NCI-H526 treated with DMSO at 0.1 percent for 48 hours (cell line): ENCODE measurements at regions not wholly inside any gene's neighbourhood (a gene's known extent, or its start where the extent isn't known, plus 50 kb on each side); places are given as distances from the start of the nearest gene placed in this dataset.

Experiments
- DNase-seq: peaks from one replicate; lab custom pipeline; 2025; lab: John Stamatoyannopoulos, UW

DNA sequence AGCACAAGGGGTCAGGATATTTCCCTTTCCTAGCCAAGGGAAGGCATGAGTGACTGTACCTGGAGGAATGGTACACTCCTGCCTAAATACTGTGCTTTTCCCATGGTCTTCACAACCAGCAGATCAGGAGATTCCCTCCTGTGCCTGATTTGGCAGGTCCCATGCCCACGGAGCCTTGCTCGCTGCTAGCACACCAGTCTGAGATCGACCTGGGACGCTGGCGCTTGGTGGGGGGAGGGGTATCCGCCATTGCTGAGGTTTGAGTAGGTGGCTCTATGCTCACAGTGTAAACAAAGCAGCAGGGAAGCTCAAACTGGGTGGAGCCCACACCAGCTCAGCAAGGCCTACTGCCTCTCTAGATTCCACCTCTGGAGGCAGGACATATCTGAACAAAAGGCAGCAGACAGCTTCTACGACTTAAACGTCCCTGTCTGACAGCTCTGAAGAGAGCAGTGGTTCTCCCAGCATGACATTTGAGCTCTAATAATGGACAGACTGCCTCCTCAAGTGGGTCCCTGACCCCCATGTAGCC, 486.0 kb upstream of the CHRM3 start:
- no peak for DNase-seq

DNA sequence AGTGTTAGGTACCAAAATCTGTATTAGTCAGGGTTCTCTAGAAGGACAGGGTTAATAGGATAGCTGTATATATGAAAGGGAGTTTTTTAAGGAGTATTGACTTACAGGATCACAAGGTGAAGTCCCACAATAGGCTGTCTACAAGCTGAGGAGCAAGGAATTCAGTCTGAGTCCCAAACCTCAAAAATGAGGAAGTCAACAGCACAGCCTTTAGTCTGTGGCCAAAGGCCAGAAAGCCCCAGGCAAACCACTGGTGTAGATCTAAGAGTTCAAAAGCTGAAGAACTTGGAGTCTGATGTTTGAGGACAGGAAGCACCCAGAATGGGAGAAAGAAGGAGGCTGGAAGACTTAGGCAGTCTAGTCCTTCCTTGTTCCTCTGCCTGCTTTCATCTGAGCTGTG, 487.5 kb upstream of the CHRM3 start:
- DNase-seq, result no peak

DNA sequence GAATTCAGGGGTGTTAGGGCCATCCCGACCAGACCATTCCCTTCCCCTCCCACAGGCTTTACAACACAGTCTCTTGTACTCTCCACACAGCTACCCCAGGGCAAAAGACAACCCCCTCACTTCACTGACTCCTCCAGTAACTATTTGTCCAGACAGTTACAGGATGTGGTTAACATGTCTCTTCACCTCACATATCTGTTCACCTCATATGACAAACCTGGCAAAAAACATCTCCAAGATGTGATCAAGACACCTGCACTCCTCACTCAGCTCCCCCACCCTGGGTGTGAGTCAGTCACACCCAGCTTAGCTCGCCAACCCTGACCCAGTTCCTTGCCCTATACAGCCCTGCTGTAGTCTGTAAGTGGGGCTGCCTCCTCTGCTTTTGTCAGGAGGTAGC, 490.5 kb upstream of the CHRM3 start:
- no peak for DNase-seq

DNA sequence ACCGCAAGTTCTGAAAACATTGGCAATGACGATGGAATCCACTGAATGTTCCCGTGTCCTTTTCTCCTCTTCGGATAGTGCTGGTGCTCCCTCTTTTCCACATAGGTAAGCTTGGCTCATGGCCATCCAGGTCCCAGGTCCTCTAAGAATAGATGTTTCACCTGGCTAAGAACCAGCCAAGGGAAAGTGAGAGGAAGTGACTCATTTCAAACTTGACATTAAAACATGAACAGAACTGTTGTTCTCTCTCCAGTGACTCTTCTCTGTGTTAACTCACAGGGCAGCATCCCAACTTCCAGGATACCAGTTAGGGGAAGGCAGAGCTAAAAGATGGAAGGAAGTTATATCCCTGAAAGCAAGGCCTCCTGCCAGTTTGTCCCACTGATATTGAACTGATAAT, 493.8 kb upstream of the CHRM3 start:
- no peak for DNase-seq

DNA sequence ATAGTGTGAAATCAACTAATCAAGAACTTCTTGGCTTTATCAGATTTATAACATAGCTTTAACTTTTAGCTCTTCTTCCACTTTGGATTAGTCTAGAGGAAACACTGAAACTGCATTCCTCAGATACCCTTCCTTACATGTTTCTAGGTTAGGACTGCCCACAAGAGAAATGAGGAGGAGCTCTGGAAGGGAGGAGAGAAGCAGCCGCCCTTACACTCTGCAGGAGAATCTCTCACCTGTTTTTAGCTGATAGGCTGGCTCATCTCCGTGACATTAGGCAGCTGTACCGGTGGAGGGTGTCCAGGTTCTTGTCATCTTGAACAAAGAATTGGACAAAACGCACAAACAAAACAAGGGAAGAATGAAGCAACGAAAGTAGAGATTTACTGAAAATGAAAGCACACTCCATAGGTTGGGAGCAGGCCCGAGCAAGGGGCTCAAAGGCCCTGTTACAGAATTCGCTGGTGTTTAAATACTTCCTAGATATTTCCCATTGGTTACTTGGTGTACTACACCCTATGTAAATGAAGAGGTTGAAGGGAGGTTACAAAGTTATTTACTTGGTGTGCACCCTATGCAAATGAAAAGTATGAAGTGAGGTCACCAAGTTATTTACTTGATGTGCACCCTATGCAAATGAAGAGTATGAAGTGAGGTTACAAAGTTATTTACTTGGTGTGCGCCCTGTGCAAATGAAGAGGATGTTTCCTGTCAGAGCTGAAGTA, 524.9 kb upstream of the CHRM3 start:
- DNase-seq, result no peak

DNA sequence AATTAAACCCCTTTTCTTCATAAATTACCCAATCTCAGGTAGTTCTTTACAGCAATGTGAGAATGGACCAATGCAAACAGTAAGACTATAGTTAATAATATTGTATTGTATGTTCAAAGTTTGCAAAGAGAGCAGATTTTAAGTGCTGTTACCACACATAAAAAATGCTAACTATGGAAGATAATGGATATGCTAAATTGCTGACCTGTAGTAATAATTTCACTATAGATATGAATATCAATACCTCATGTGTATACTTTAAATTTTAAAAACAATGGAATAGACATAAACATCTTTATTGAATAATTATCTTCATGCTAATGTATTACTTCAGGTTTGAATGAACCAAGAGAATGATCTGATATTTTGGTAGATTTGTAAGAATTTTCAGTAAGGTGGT, 552.4 kb upstream of the CHRM3 start:
- DNase-seq, result no peak

DNA sequence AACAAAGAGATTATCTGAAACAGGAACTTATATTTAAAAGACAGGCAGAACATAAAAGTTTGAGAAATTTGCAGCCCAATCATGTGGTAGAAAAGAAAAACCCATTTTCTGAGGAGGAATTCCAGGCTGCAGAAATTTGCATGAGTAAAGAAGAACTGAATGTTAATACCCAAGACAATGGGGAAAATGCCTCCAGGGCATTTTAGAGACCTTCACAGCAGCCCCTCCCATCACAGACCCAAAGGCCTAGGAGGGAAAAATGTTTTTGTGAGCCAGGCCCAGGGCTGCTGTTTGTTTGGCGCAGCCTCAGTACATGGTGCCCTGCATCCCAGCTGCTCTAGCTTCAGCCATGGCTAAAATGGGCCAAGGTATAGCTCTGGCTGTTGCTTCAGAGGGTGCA, 554.3 kb upstream of the CHRM3 start:
- DNase-seq, result no peak

DNA sequence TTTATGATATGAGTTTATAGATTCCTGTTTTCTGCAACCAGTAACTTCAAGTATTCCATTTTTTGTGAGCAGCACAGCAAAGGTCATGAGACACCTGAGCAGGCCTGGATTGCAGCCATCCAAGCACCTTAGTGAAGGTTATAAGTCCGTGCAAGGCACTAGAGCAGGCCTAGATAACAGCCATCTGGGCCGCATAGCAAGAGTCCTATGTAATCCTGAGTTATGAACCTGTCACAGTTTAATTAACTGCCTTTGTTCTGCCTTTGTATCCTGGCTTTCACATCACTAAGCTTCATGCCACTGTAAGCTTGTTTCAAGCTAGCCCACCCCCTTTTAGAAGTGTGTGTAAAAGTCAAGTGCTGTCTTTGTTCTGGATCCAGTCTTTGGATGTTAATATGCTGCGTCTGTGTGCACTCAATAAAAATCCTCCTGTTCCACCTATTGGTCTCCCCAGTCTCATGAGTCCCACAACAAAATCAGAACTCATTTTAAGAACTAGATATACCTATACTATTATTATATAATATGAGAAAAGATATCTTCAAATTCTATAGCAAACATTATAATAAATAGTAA, 556.2 kb upstream of the CHRM3 start:
- no peak for DNase-seq

DNA sequence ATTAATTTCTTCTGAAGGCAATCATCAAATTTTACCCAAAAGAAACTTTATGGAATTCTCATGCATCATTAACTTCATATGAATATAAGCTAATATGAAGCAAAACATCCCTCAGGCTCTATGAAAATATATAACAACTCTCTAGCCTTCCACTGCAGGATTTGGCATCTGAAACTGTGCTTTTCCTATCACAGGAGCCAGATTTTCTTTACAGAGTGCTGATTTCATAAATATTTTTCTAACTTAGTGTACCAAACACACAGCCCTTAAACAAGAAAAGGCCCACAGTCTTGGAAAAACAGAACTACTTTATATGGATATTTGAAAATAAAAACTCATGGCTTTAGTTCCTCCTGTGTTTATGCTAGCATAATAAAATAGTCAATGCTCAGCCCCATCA, 559.5 kb upstream of the CHRM3 start:
- DNase-seq, result no peak

DNA sequence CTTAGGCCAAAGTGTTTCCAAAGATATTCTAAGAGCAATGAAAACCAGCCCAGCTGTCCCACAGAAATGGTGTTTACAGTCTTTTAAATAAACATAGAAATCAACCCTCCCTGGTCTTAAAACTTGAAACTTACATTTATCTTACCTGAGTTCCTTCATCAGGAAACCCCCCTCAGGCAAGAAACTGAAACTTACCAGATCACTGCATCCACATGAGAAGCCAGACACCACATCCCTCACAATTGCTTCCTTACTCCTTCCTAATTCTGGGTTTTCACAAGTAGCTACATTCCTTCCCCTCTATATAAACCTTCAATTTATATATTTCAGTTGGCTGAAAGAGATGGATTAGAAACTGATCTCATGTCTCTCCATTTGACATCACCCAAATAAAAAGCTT, 563.0 kb upstream of the CHRM3 start:
- DNase-seq, result no peak

DNA sequence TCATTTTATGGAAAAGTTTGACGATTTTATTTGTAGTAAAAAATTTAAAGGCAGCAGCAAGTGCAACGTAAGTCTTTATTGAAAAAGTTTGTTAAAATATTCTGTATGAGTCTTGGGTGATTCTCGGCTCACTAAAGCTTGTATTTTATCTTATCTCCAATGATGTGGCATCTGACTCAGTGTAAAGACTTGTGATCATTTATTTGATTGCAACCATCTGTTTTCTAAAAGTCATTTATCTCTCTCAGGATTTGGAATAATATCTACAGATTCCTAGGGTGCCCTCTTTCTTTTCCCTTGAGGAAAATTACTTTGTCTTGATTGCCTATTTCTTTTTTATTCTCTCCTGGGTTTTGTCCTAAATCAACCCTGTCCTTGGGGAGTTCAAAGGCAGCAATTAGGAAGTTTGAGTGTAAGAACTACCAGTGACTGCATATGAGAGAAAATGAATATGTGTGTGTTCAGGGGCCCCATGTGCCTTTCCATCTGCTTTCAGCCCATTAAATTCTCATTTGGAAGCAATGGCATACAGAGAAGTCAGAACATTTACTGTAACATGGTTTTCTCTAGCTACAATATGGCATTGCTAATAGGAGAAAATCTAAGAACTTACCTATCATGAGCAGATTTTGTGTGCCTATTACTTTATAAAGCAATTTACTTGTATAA, 575.0 kb upstream of the CHRM3 start:
- no peak for DNase-seq

DNA sequence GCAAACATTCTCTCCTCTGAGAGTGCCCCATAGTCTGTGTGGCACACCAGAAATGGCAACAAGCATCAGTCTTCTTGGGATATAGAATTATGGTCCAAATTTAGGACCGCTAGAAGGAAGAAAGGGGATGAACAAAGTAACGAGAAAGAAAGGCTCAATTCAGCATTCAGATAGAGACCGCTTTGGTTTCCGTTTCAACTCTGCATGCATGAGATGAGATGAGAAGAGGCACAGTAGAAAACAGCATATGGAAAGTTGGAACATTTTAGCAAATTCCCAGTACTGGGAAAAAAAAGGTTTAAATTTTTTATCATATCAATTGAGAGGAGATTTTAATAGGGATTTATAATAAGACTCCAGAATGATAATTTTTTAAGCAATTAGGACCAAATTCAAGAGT, 595.5 kb upstream of the CHRM3 start:
- DNase-seq, result no peak

DNA sequence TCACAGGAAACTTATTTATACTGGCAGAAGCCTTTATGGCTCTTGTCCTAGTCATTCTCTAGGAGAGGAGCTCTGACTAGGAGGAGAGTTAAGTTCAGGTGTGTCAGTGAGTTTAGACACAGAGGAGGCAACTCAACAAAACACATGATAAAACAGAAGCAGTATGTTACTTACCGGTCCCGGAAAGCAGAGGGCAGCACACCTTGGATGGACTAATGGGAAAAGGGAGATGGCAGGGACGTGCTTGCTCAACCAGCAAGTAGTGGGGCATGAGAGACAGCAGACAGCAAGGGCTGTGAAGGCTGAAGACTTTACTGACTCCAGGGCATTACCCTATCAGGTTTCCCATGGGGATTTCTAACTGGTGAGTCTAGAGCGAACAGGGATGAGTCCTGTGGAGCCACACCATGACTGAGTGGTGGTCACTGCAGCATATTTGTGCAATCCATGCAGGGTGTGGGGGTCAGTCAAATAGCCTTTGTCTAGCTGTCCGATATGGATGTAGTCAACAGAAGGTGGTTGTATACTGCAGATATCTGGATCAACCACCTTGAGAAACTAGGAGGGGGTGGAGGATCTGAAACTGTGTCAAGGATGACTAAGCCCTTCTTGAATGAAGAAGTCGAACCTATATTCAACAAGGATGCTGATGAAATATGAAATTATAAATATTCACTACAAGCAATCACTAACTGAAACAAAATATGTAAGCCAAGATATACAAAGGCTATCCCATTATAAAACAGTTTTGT, 596.3 kb upstream of the CHRM3 start:
- no peak for DNase-seq

DNA sequence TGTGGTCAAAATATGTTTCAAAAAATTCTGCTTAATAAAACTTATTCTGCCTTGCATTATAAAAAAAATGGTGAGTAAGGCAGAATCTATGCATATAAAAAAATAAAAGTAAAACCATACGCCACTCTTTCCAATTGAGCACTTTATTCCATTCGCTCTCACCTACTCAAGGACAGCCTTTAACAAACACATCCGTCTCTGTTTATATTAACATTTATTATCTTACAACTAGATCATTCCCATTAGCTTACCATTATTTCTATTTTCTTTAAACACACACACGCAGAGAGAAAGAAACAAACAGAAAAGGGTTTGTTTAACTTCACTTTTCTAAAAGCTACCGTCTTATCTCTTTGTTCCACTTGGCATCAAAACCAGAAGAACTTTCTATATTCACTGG, 598.9 kb upstream of the CHRM3 start:
- DNase-seq, result no peak

DNA sequence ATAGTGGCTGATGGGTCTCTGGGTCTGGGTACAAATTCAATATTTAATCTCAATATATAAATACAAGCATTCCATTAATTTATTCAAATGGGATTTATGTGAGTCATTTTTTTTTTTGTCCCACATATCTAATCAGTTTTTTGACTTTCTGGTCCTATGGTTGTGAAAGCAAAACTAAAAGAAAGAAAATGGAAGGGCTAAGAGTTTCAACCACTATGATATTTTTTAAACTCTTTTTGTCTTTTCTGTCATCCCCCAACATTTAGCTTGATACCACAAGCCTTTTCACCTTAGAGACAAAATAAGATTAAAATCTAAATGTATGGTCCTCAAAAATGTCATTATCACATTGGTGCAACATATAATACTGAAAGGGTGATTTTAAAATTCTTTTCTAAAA, 602.7 kb upstream of the CHRM3 start:
- DNase-seq, result no peak

DNA sequence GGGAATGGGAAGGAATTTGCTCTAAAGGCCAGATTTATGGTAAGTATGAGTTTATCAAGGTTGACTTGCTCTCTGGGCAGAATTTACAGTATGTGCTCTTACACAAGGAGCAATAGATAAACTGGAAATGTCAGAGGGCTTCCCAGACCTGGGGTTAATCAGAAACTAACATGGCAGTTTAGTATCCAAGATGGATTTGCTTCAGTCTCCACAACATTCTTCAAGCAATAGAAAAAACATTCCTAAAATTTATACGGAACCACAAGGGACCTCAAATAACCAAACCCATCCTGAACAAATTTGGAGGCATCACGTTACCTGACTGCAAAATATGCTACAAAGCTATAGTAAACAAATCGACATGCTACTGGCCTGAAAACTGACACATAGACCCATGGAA, 606.7 kb upstream of the CHRM3 start:
- no peak for DNase-seq

DNA sequence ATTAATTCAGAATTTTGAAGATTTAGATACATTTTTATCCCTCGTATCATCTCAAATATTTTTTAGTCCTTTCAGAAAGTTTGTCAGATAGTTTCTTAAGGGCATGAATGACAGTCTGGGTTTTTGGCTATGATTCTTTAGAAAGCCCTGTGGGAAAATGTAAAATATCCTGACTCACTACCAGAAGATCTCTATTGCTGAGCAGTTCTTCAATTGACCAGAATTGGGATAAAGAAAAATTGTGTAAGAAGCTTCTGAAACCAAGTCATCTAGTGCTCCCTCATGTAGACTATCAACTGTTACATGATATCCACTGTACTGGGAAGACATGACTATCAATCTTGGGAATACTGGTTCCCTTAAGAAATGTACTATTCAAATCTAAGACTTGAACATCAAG, 608.3 kb upstream of the CHRM3 start:
- no peak for DNase-seq

DNA sequence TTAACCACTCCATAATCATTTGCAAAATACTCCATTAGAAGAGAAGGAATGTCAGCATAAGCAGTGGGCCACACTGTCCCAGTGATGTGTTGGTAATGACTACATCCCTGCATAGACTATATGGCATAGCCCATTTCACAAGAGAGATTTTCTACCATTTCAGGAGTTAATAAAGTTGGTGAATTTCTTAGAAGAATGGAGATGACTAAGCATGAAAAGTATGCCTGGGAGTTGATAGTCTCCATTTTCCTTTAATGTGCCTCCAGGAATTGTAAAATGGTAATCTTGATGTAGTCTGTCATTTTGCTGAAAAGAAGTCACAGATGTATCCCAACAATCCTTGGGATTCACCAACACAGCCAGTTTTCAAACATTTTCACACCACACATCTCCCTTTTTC, 608.8 kb upstream of the CHRM3 start:
- DNase-seq, result no peak

DNA sequence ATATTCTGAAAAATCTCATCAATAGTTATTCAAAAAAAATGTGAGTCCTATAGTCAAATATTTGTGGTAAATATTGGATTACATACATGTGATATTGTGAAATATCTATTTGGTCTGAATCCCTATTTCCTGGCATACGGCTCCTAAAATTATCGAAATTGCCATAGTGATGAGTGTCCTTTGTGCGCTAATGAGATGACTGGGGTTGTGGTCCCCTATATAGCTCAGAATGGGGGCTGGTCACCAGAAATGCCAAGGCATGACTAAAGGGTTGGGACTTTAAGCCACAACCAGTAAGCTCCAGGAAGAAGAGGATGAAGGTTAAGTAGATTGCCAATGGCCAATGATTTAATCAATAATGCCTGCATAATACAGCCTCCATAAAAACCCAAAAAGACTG, 610.2 kb upstream of the CHRM3 start:
- DNase-seq, result no peak

DNA sequence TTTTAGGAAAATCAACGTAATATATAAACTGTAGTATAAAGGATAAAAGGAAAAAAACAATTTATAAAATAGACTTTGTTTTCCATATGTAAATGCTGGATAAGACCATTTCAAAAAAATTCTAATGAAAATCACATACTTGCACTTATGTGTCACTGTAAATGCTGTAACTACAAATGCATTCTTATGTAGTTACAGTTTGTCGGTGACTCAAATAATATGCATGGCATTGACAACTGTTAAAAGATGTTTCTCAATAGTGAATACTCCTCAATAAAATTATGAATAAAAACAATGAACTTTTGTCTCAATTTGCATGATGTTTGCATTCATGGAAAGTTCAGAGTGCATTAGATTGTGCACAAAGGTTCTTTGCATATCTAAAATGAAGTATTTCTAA, 614.0 kb upstream of the CHRM3 start:
- DNase-seq, result no peak

DNA sequence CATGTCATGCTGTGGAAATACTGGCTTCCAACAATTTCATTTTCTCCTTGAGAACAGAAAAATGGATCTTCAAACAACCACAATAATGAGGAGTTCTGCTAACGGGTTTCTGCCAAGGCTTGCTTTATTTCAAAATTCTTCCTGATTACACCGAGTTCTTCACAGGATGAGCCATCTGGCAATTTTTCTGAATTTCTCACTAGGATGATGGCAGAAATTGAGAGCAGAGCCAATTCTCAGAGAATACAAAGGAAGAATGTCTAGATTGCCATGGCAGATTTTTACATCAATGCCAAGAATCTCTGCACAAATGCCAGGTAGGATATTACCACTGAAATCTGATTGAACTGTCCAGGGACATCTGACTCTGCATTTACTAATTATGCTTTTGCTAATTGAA, 619.0 kb upstream of the CHRM3 start:
- no peak for DNase-seq

DNA sequence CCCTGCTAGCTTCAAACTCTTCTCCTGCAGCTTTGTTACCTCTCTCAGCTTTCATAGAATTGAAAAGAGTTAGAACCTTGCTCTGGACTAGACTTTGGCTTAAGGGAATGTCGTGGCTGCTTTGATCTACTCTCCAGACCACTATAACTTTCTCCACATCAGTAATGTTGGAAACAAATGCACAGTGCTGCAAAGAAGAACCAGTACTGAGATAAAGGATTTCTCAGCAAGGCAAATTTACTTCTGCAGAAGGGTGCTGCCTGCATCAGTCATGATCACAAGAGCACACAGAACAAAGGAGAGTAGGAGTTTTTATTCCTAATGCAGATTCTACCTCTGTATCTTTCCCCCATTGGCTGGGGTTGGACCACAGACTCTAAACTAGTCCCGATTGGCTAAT, 621.6 kb upstream of the CHRM3 start:
- DNase-seq, result no peak

DNA sequence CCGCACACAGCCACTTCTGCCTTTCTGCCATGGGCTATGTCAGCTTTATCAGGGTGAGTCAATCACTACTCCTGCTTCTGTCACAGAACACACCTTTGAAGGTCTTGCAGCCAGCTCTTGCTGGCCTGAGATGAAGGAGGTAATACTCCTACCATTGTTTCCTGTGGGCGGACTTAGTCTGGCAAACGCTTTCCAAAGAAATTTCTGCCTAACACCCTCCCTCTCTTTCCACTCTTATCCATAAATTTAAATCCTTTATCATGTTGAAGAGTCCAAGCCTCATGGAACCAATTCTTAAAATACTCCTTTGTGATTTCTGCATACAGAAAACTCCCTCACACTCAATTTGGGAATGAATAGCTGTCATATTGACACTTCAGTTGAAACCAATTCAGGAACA, 633.1 kb upstream of the CHRM3 start:
- DNase-seq, result no peak
